ENCODE measurements at regions not wholly inside any gene's neighbourhood (a gene's known extent, or its start where the extent isn't known, plus 50 kb on each side); places are given as distances from the start of the nearest gene placed in this dataset.

DNA sequence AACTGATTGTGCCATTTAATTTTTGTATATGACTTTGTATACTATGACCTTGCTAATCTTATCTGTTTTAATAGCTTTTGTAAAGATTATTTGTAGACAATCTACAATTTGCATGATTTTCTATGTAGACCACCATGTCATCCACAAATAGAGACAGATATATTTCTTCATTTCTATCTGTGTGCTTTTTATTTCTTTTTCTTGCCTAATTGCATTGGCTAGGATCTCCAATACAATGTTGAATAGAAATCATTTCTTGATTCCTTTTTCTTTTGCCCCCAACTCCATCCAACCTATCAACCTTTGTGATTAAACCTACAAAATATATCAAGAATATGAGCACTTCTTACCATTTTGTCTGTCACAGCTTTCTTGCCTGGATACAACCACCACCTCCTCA, 232.6 kb upstream of the POU3F1 start:
- no peak for TF ChIP-seq ZNF274 (IDR thresholded peaks at IDR 0.05; ENCODE audit: low read depth, low read length)
- H3K4me3 ChIP-seq (ENCODE audit: low read length): no peak overlapping the region

GRCh38 chr1:38277646-38278045, 231.1 kb upstream of the POU3F1 start:
- no peak for TF ChIP-seq ZNF274 (IDR thresholded peaks at IDR 0.05; ENCODE audit: low read depth, low read length)
- H3K4me3 ChIP-seq (ENCODE audit: low read length): no peak overlapping the region

- no peak for TF ChIP-seq ZNF274 (IDR thresholded peaks at IDR 0.05; ENCODE audit: low read depth, low read length)
- no peak overlapping the region for H3K4me3 ChIP-seq (ENCODE audit: low read length)
Measured at GRCh38 chr1:38275960-38276359, 229.4 kb upstream of the POU3F1 start.

GRCh38 chr1:38274974-38275373, 228.4 kb upstream of the POU3F1 start:
- TF ChIP-seq ZNF274 (IDR thresholded peaks at IDR 0.05; ENCODE audit: low read depth, low read length): no peak
- no peak overlapping the region for H3K4me3 ChIP-seq (ENCODE audit: low read length)

GRCh38 chr1:38273196-38273804, 226.7 kb upstream of the POU3F1 start:
- no peak overlapping the region for H3K4me3 ChIP-seq (ENCODE audit: low read length)
- no peak for TF ChIP-seq ZNF274 (IDR thresholded peaks at IDR 0.05; ENCODE audit: low read depth, low read length)

DNA sequence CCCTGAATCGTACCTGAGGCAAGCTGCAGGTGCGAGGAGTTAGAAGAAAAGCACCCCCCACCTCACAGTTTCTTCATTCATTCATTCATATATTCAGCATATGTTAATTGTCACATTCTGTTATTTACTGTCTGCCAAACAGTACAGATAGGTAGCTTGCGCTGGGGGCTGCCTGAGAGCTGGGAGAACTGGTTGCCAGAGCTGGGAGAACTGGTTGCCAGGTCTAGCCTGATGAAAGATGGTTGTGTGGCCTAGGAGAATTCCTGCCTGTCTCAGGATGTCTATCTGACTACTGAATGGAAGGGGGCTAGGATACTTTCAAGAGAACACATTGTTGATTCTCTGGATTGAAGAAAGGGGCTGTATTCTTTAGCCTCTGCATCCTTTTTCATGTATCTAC, 225.9 kb upstream of the POU3F1 start:
- H3K4me3 ChIP-seq (ENCODE audit: low read length): no peak overlapping the region
- TF ChIP-seq ZNF274 (IDR thresholded peaks at IDR 0.05; ENCODE audit: low read depth, low read length): no peak

GRCh38 chr1:38270849-38271633, 224.4 kb upstream of the POU3F1 start:
- no peak for TF ChIP-seq ZNF274 (IDR thresholded peaks at IDR 0.05; ENCODE audit: low read depth, low read length)

GRCh38 chr1:38269923-38270848, 223.6 kb upstream of the POU3F1 start:
- no peak overlapping the region for H3K4me3 ChIP-seq (ENCODE audit: low read length)
- TF ChIP-seq ZNF274 (IDR thresholded peaks at IDR 0.05; ENCODE audit: low read depth, low read length): no peak

More at GRCh38 chr1:38270849-38271633, 224.4 kb upstream of the POU3F1 start:
- no peak overlapping the region for H3K4me3 ChIP-seq (ENCODE audit: low read length)

GRCh38 chr1:38268226-38268625, 221.6 kb upstream of the POU3F1 start:
- no peak for TF ChIP-seq ZNF274 (IDR thresholded peaks at IDR 0.05; ENCODE audit: low read depth, low read length)
- no peak overlapping the region for H3K4me3 ChIP-seq (ENCODE audit: low read length)

GRCh38 chr1:38267037-38268036, 220.7 kb upstream of the POU3F1 start:
- TF ChIP-seq ZNF274 (IDR thresholded peaks at IDR 0.05; ENCODE audit: low read depth, low read length): no peak
- no peak overlapping the region for H3K4me3 ChIP-seq (ENCODE audit: low read length)

GRCh38 chr1:38266197-38266520, 219.6 kb upstream of the POU3F1 start:
- H3K4me3 ChIP-seq (ENCODE audit: low read length): no peak overlapping the region
- no peak for TF ChIP-seq ZNF274 (IDR thresholded peaks at IDR 0.05; ENCODE audit: low read depth, low read length)

- no peak overlapping the region for H3K4me3 ChIP-seq (ENCODE audit: low read length)
- no peak for TF ChIP-seq ZNF274 (IDR thresholded peaks at IDR 0.05; ENCODE audit: low read depth, low read length)
Measured at GRCh38 chr1:38265293-38266196, 219.0 kb upstream of the POU3F1 start.

All from GM08714 (cell line).